CD14-positive monocyte (primary cell): ENCODE measurements at regions not wholly inside any gene's neighbourhood (a gene's known extent, or its start where the extent isn't known, plus 50 kb on each side); places are given as distances from the start of the nearest gene placed in this dataset.

Source experiments
- DNase-seq, 3 donors: peaks; one replicate each; pipeline ENCODE4 v3.0.0-alpha.2; 2011 to 2022
- H2AFZ ChIP-seq: 2 replicates; pipeline ENCODE4 v1.6.0; 2012; ENCODE audit warnings: mild to moderate bottlenecking, low read depth, low read length, inconsistent platforms; ENCODE audit not compliant: insufficient read depth, poor library complexity, severe bottlenecking
- H3K27ac ChIP-seq, 2 donors: 1 replicate in 1 of 2; 2 replicates in 1 of 2; pipeline ENCODE4 v1.5.1; 2012 to 2013; ENCODE audit warnings: low read length in 2 of 2, control low read depth in 1 of 2, inconsistent platforms in 1 of 2, low read depth in 1 of 2, mild to moderate bottlenecking in 1 of 2
- H3K27me3 ChIP-seq, 2 donors: one replicate each; pipeline versions ENCODE4 v1.6.0 to v1.6.1; 2011 to 2013; ENCODE audit warnings: low read length in 2 of 2; ENCODE audit not compliant: control insufficient read depth in 2 of 2, insufficient read depth in 2 of 2
- H3K36me3 ChIP-seq, 2 donors: replicated peaks in 1 of 2; 1 replicate in 1 of 2; 2 replicates in 1 of 2; pipeline versions ENCODE4 v1.5.1 to v1.6.1; 2012 to 2013; ENCODE audit warnings: low read length in 2 of 2, control low read depth in 1 of 2, inconsistent platforms in 1 of 2, mild to moderate bottlenecking in 1 of 2; ENCODE audit not compliant: insufficient read depth in 2 of 2, control insufficient read depth in 1 of 2
- H3K4me1 ChIP-seq, 2 donors: 1 replicate in 1 of 2; 2 replicates in 1 of 2; pipeline versions ENCODE4 v1.5.1 to v1.6.1; 2012 to 2013; ENCODE audit warnings: low read length in 2 of 2, control low read depth in 1 of 2, inconsistent platforms in 1 of 2, mild to moderate bottlenecking in 1 of 2, moderate library complexity in 1 of 2; ENCODE audit not compliant: insufficient read depth in 2 of 2, control insufficient read depth in 1 of 2
- H3K4me2 ChIP-seq: replicated peaks from 2 replicates; pipeline ENCODE3; 2012; ENCODE audit warnings: low read length, moderate library complexity, mild to moderate bottlenecking; ENCODE audit not compliant: poor library complexity, severe bottlenecking; ENCODE audit errors: extremely low read depth
- H3K4me3 ChIP-seq, 3 experiments: fragments of 200-600 bp in 1 of 3; sonication (generic) in 1 of 3; replicated peaks in 1 of 3; 1 replicate in 2 of 3; 2 replicates in 1 of 3; pipeline ENCODE4 v1.5.1; 2011 to 2013; ENCODE audit warnings: low read length in 3 of 3, mild to moderate bottlenecking in 3 of 3, control low read depth in 2 of 3, low read depth in 2 of 3, inconsistent platforms in 1 of 3, moderate library complexity in 1 of 3
- H3K79me2 ChIP-seq: 2 replicates; pipeline ENCODE4 v1.6.0; 2012; ENCODE audit warnings: mild to moderate bottlenecking, control low read depth, inconsistent platforms, low read length, moderate library complexity; ENCODE audit not compliant: insufficient read depth
- H3K9ac ChIP-seq: 2 replicates; pipeline ENCODE4 v1.6.0; 2017; ENCODE audit warnings: low read length, mild to moderate bottlenecking; ENCODE audit not compliant: insufficient read depth, poor library complexity, severe bottlenecking
- H3K9me3 ChIP-seq, 2 donors: replicated peaks in 1 of 2; 1 replicate in 1 of 2; 2 replicates in 1 of 2; pipeline versions ENCODE4 v1.5.1 to v1.6.1; 2012 to 2013; ENCODE audit warnings: low read length in 2 of 2, control low read depth in 1 of 2; ENCODE audit not compliant: control insufficient read depth in 1 of 2, insufficient read depth in 1 of 2
- H4K20me1 ChIP-seq: 2 replicates; pipeline ENCODE4 v1.6.0; 2012; ENCODE audit warnings: mild to moderate bottlenecking, low read length, control low read depth, moderate library complexity; ENCODE audit not compliant: insufficient read depth
- H3K27ac Mint-ChIP-seq, 7 donors: one replicate each; pipeline ENCODE4 v1.8.0; 2020; ENCODE audit warnings: mild to moderate bottlenecking in 7 of 7, mixed read lengths in 7 of 7, moderate library complexity in 6 of 7, inconsistent platforms in 2 of 7
- H3K27me3 Mint-ChIP-seq, 3 donors: one replicate each; pipeline ENCODE4 v1.8.0; 2021 to 2022; ENCODE audit warnings: low read depth in 3 of 3, mild to moderate bottlenecking in 3 of 3, mixed read lengths in 3 of 3, moderate library complexity in 3 of 3, inconsistent platforms in 1 of 3
- H3K36me3 Mint-ChIP-seq, 2 donors: one replicate each; pipeline ENCODE4 v1.8.0; 2020; ENCODE audit warnings: mixed read lengths in 2 of 2, inconsistent platforms in 1 of 2, mild to moderate bottlenecking in 1 of 2
- H3K4me1 Mint-ChIP-seq: one replicate; pipeline ENCODE4 v1.8.0; 2020; ENCODE audit warnings: mild to moderate bottlenecking, mixed read lengths
- H3K4me3 Mint-ChIP-seq, 2 donors: one replicate each; pipeline ENCODE4 v1.8.0; 2020; ENCODE audit warnings: mild to moderate bottlenecking in 2 of 2, mixed read lengths in 2 of 2, moderate library complexity in 1 of 2
- H3K9me3 Mint-ChIP-seq, 7 donors: one replicate each; pipeline ENCODE4 v1.8.0; 2020 to 2022; ENCODE audit warnings: mixed read lengths in 7 of 7, mild to moderate bottlenecking in 6 of 7, moderate library complexity in 6 of 7, inconsistent platforms in 2 of 7
- WGBS: methylation state at CpG from one replicate; pipeline ENCODE4 v1.1.5; 2013; ENCODE audit warnings: missing lambda C conversion rate; ENCODE audit not compliant: insufficient coverage; 5-methylcytosine and 5-hydroxymethylcytosine counted together
- intact Hi-C, 2 donors: fragments of 100-400 bp; cut with micrococcal nuclease; formaldehyde crosslinking; loops; one replicate each; pipeline versions ENCODE4 v1.15.0 to v1.15.1; 2023
- TF ChIP-seq, protein P1 (sequence below): fragments of 200-600 bp; IDR thresholded peaks from one replicate; pipeline ENCODE4 v1.8.0; 2022; ENCODE audit warnings: antibody characterized with exemption, mild to moderate bottlenecking

DNA sequence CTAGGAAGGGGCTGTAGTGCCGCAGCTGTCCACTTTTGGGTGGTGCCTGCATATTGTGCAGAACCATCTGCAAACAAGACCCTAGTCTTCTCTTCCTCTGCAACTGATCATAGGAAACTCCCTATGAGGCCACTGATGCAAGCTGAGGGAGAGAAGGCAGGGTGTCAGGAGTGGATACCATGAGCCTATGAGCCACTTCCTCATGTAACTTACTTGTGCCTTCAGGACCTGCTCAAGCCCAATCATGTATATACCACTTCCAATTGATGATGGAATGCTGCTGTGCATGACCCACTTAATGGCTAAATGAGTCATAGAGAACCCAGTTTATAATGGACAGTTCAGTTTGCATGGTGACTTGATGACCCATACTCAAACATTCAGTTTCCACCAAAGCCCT, 107.9 kb downstream of the ALG10B start:
- Histone ChIP-seq H4K20me1 (no peaks in the 10 kb centered on the region), H2AFZ (no peak overlapping the region), H3K36me3 (no peaks in the 10 kb centered on the region), H3K9me3 (no peaks in the 10 kb centered on the region), H3K4me3 (no peak overlapping the region), H3K27ac (no peak overlapping the region), H3K4me1 (no peaks in the 10 kb centered on the region), H3K27me3 (no peaks in the 10 kb centered on the region), H3K79me2 (no peaks in the 10 kb centered on the region), H3K9ac (no peak overlapping the region), H3K4me2 (no peak overlapping the region)
- no peak for DNase-seq
- Mint-ChIP-seq H3K27ac (no peak overlapping the region), H3K4me3 (no peak overlapping the region), H3K36me3 (no peaks in the 10 kb centered on the region), H3K4me1 (peaks cover 1% of the 10 kb centered on the region), H3K9me3 (peaks cover 2 to 12% (median 8%) of the 10 kb centered on the region in 7 donors), H3K27me3 (no peaks in the 10 kb centered on the region)
- no CpG with 5 or more reads among the region's 1 CpG for WGBS
- TF ChIP-seq, protein P1, sequence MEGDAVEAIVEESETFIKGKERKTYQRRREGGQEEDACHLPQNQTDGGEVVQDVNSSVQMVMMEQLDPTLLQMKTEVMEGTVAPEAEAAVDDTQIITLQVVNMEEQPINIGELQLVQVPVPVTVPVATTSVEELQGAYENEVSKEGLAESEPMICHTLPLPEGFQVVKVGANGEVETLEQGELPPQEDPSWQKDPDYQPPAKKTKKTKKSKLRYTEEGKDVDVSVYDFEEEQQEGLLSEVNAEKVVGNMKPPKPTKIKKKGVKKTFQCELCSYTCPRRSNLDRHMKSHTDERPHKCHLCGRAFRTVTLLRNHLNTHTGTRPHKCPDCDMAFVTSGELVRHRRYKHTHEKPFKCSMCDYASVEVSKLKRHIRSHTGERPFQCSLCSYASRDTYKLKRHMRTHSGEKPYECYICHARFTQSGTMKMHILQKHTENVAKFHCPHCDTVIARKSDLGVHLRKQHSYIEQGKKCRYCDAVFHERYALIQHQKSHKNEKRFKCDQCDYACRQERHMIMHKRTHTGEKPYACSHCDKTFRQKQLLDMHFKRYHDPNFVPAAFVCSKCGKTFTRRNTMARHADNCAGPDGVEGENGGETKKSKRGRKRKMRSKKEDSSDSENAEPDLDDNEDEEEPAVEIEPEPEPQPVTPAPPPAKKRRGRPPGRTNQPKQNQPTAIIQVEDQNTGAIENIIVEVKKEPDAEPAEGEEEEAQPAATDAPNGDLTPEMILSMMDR: no peak
- intact Hi-C loops: no loop called here

DNA sequence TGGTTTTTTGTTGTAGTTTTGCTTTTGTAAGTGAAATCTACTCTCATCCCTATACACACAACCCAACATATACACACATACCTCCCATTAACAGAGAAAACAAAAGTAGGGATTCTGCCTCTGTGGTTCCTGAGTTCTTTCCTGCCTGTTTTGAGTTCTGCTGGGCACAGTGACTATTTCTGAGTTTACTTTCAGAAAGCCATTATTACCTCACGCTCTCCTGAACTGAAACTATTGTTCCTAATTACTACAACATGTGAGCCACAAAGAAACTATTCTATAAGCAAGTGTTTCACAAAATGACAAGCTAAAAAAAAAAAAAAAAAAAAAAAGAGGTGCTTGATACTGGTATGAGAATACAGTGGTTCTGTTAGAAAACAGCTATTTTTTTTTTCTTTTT, 110.9 kb downstream of the ALG10B start:
- Histone ChIP-seq H2AFZ (no peak overlapping the region), H3K27me3 (no peaks in the 10 kb centered on the region), H3K36me3 (no peaks in the 10 kb centered on the region), H3K9ac (no peak overlapping the region), H3K9me3 (no peaks in the 10 kb centered on the region), H3K79me2 (no peaks in the 10 kb centered on the region), H3K4me3 (no peak overlapping the region), H3K4me2 (no peak overlapping the region), H3K27ac (no peak overlapping the region), H4K20me1 (no peaks in the 10 kb centered on the region), H3K4me1 (no peaks in the 10 kb centered on the region)
- H3K4me3 Mint-ChIP-seq: no peak overlapping the region
- intact Hi-C loops: no loop called here
- no CpG with 5 or more reads among the region's 1 CpG for WGBS
- TF ChIP-seq, protein P1: no peak
- H3K4me1 Mint-ChIP-seq: peaks cover 1% of the 10 kb centered on the region
- no peak for DNase-seq
- H3K27me3 Mint-ChIP-seq: no peaks in the 10 kb centered on the region
- H3K27ac Mint-ChIP-seq: no peak overlapping the region
- H3K36me3 Mint-ChIP-seq: no peaks in the 10 kb centered on the region
- peaks cover 0 to 7% (median 5%) of the 10 kb centered on the region in 7 donors for H3K9me3 Mint-ChIP-seq
